Osteoblast (primary cell): ENCODE measurements at regions not wholly inside any gene's neighbourhood (a gene's known extent, or its start where the extent isn't known, plus 50 kb on each side); places are given as distances from the start of the nearest gene placed in this dataset.
"Not testable (repeated sequence)": the region's sequence is repeated elsewhere in the genome, so short reads cannot be mapped to it uniquely, and the experiment has no call there.

Experiments used
- DNase-seq: peaks from one replicate; pipeline ENCODE4 v3.0.0; 2011; ENCODE audit warnings: low spot score, mixed read lengths; ENCODE audit not compliant: insufficient read length; ENCODE audit errors: missing footprints
- H2AFZ ChIP-seq: 2 replicates; pipeline ENCODE4 v1.6.0; 2011; ENCODE audit warnings: mild to moderate bottlenecking, low read length
- H3K27ac ChIP-seq: 2 replicates; pipeline ENCODE4 v1.5.1; 2011; ENCODE audit warnings: mild to moderate bottlenecking, low read depth, low read length, moderate library complexity
- H3K27me3 ChIP-seq: 2 replicates; pipeline ENCODE4 v1.6.0; 2012; ENCODE audit warnings: mild to moderate bottlenecking, control low read depth, inconsistent platforms, low read length, moderate library complexity; ENCODE audit not compliant: insufficient read depth
- H3K36me3 ChIP-seq: 2 replicates; pipeline ENCODE4 v1.5.1; 2011; ENCODE audit warnings: mild to moderate bottlenecking, low read length, control low read depth, moderate library complexity; ENCODE audit not compliant: insufficient read depth
- H3K4me1 ChIP-seq: 2 replicates; pipeline ENCODE4 v1.5.1; 2011; ENCODE audit warnings: mild to moderate bottlenecking, low read length, control low read depth, moderate library complexity; ENCODE audit not compliant: insufficient read depth
- H3K4me2 ChIP-seq: 2 replicates; pipeline ENCODE4 v1.6.0; 2011; ENCODE audit warnings: mild to moderate bottlenecking, low read length; ENCODE audit not compliant: insufficient read depth
- H3K4me3 ChIP-seq: fragments of 200-600 bp; sonication (generic); 3 replicates; pipeline ENCODE4 v1.5.1; 2012; ENCODE audit warnings: mild to moderate bottlenecking, low read length, inconsistent platforms; ENCODE audit not compliant: insufficient read depth
- H3K79me2 ChIP-seq: 2 replicates; pipeline ENCODE4 v1.6.0; 2012; ENCODE audit warnings: mild to moderate bottlenecking, low read length, control low read depth, inconsistent platforms; ENCODE audit not compliant: insufficient read depth
- H3K9me3 ChIP-seq: 2 replicates; pipeline ENCODE4 v1.5.1; 2011; ENCODE audit warnings: low read depth, low read length, control low read depth
- H4K20me1 ChIP-seq: 2 replicates; pipeline ENCODE4 v1.6.0; 2012; ENCODE audit warnings: mild to moderate bottlenecking, low read length, control low read depth; ENCODE audit not compliant: insufficient read depth
- TF ChIP-seq, protein P1 (sequence below): IDR thresholded peaks from 2 replicates; pipeline ENCODE4 v1.5.1; 2011; ENCODE audit warnings: mild to moderate bottlenecking, low read depth, low read length, moderate library complexity; ENCODE audit errors: extremely low read depth

DNA sequence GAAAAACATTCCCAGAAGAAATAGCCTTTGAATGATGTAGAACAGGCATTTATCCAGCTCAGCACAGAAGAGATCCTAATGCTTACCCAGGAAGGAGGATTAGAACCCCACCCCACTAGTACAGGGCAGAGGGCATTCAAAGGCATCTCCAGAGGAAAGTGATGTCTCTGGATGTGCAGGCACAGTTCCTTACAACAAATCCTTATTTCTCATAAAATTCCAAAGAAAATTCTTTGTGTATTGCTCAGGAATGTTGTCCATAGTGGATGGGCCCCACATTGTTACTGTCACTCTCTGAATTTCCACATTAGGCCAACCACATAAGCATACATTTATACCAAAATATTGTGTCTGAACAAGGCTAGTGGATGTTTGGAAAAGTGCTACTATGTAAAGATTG, 243.0 kb downstream of the ADRA2A start:
- Histone ChIP-seq H3K4me2 (no peak overlapping the region), H3K36me3 (no peaks in the 10 kb centered on the region), H3K4me1 (no peaks in the 10 kb centered on the region), H2AFZ (no peak overlapping the region), H3K4me3 (no peak overlapping the region), H3K79me2 (no peaks in the 10 kb centered on the region), H3K27me3 (no peaks in the 10 kb centered on the region), H3K27ac (no peak overlapping the region), H3K9me3 (no peaks in the 10 kb centered on the region), H4K20me1 (no peaks in the 10 kb centered on the region)
- TF ChIP-seq, protein P1, sequence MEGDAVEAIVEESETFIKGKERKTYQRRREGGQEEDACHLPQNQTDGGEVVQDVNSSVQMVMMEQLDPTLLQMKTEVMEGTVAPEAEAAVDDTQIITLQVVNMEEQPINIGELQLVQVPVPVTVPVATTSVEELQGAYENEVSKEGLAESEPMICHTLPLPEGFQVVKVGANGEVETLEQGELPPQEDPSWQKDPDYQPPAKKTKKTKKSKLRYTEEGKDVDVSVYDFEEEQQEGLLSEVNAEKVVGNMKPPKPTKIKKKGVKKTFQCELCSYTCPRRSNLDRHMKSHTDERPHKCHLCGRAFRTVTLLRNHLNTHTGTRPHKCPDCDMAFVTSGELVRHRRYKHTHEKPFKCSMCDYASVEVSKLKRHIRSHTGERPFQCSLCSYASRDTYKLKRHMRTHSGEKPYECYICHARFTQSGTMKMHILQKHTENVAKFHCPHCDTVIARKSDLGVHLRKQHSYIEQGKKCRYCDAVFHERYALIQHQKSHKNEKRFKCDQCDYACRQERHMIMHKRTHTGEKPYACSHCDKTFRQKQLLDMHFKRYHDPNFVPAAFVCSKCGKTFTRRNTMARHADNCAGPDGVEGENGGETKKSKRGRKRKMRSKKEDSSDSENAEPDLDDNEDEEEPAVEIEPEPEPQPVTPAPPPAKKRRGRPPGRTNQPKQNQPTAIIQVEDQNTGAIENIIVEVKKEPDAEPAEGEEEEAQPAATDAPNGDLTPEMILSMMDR: no peak
- peak; percentile 22 for DNase-seq

DNA sequence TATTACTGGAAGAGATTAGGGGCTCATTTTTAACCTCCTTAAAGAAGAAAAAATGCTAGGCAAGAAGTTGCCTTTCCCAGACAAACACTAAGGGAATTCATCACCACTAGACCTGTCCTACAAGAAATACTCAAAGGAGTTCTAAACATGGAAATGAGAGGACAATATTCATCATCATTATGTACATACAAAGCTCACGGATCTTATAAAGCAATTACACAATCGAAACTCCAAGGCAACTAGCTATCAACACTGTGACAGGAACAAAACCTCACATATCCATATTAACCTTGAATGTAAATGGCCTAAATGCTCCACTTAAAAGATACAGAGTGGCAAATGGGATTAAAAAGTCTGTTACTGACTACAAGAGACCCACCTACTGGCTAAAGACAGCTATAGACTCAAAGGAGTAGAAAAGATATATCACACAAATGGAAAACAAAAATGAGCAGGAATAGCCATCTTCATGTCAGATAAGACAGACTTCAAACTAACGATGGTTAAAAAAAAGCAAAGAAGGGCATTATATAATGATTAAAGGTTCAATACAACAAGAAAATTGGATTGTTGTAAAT, 246.6 kb downstream of the ADRA2A start:
- H4K20me1 ChIP-seq: no peaks in the 10 kb centered on the region
- no peak overlapping the region for H2AFZ ChIP-seq
- DNase-seq: no peak

DNA sequence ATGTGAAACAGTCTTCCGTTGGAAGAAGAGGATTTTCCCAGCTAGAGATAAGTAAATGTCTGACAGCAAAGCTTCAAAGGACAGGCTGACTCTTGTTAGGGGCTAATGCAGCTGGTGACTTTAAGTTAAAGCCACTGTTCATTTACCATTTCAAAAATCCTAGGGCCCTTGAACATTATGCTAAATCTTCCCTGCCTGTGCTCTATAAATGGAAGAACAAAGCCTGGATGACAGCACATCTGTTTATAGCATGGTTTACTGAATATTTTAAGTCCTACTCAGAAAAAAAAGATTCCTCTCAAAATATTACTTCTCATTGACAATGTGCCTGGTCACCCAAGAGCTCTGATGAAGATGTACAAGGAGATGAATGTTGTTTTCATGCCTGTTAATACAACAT, 255.3 kb downstream of the ADRA2A start:
- not testable (repeated sequence) for H3K36me3 ChIP-seq, H3K4me2 ChIP-seq

More for the DNA sequence above, 246.6 kb downstream of the ADRA2A start:
- Histone ChIP-seq H3K4me1 (no peaks in the 10 kb centered on the region), H3K9me3 (no peaks in the 10 kb centered on the region), H3K27ac (no peak overlapping the region), H3K27me3 (no peaks in the 10 kb centered on the region), H3K4me2 (no peak overlapping the region), H3K79me2 (no peaks in the 10 kb centered on the region), H3K36me3 (no peaks in the 10 kb centered on the region), H3K4me3 (no peak overlapping the region)
- TF ChIP-seq, protein P1: peak; percentile 26

DNA sequence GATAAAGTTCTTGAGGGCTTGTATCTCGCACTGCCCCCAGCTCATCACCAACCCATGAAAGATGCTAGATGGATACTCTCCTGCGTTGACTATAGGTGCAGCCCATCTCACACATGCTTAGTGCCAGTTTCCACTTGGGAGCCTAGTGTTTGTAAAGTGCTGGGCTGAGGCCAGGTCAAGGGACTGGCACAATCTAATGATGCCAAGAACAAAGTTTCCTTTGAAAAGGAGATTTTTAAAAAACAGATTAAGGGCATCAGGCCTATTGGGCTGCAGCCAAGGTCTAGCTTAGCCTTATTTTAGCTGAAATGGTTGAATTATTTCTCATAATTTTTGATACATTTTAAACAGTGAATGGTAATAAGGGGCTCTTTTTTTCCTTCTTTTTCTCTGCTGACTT, 259.0 kb downstream of the ADRA2A start:
- Histone ChIP-seq H3K27ac (no peak overlapping the region), H3K4me1 (no peaks in the 10 kb centered on the region), H3K79me2 (no peaks in the 10 kb centered on the region), H3K4me3 (no peak overlapping the region), H3K27me3 (no peaks in the 10 kb centered on the region), H3K9me3 (peaks cover 1% of the 10 kb centered on the region), H4K20me1 (no peaks in the 10 kb centered on the region), H2AFZ (no peak overlapping the region), H3K4me2 (no peak overlapping the region), H3K36me3 (no peaks in the 10 kb centered on the region)
- DNase-seq: no peak
- TF ChIP-seq, protein P1: no peak

More for the DNA sequence above, 255.3 kb downstream of the ADRA2A start:
- not testable (repeated sequence) for H4K20me1 ChIP-seq, H3K4me1 ChIP-seq, H3K9me3 ChIP-seq, H3K27ac ChIP-seq, H3K4me3 ChIP-seq, H3K79me2 ChIP-seq, DNase-seq, H2AFZ ChIP-seq, H3K27me3 ChIP-seq
